HepG2 (cell line): ENCODE measurements at regions not wholly inside any gene's neighbourhood (a gene's known extent, or its start where the extent isn't known, plus 50 kb on each side); places are given as distances from the start of the nearest gene placed in this dataset.

ENCODE experiments used
- ELF4 ChIP-seq: sonication (generic); formaldehyde crosslinking; IDR thresholded peaks from 2 replicates; pipeline ENCODE4 v1.5.0; 2020; ENCODE audit warnings: missing genetic modification reagents, mild to moderate bottlenecking, moderate library complexity, borderline replicate concordance
- EZH2 ChIP-seq: conservative IDR thresholded peaks from 2 replicates; pipeline ENCODE4 v1.6.1; 2012; ENCODE audit warnings: mild to moderate bottlenecking, low read depth, low read length, moderate library complexity
- NONO ChIP-seq, 2 experiments: fragments of 450-650 bp in 1 of 2; sonication (generic) in 1 of 2; formaldehyde crosslinking in 1 of 2; IDR thresholded peaks in 1 of 2; conservative IDR thresholded peaks in 1 of 2; 2 replicates each; pipeline versions ENCODE4 v1.6.1 to v1.8.0; 2017 to 2022; ENCODE audit warnings: mild to moderate bottlenecking in 1 of 2, missing genetic modification reagents in 1 of 2, moderate library complexity in 1 of 2
- TF ChIP-seq, protein P1 (sequence below): sonication (generic); formaldehyde crosslinking; IDR thresholded peaks from 2 replicates; pipeline ENCODE4 v1.4.0; 2020; ENCODE audit warnings: mild to moderate bottlenecking, low read depth, missing genetic modification reagents

DNA sequence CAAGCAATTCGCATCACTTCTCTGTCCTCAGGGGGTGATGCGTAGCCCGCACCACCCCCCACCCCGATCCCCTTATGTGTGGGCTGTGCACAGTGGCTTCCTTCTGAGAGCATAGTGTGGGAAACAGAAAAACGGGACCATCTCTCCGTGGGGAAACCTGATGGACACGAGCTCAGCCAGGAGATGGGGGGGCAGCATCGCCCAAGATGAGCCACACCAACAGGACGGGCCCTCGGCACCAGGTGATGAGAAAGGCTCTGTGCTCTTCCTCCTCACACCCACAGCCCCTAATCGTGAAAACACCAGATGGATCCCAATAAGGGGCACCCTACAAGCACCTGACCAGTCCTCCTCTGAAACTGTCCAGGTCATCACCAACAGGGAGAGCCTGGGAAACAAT, 153.6 kb downstream of the SHANK2 start:
- TF ChIP-seq ELF4 (no peak), NONO (IDR thresholded peaks at IDR 0.05) (no peak), NONO (CRISPR knock-in tag; conservative IDR thresholded peaks at IDR 0.05) (no peak), EZH2 (no peak)
- TF ChIP-seq, protein P1, sequence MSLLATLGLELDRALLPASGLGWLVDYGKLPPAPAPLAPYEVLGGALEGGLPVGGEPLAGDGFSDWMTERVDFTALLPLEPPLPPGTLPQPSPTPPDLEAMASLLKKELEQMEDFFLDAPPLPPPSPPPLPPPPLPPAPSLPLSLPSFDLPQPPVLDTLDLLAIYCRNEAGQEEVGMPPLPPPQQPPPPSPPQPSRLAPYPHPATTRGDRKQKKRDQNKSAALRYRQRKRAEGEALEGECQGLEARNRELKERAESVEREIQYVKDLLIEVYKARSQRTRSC (CRISPR knock-in tag): no peak
